ENCODE measurements at regions not wholly inside any gene's neighbourhood (a gene's known extent, or its start where the extent isn't known, plus 50 kb on each side); places are given as distances from the start of the nearest gene placed in this dataset.

DNA sequence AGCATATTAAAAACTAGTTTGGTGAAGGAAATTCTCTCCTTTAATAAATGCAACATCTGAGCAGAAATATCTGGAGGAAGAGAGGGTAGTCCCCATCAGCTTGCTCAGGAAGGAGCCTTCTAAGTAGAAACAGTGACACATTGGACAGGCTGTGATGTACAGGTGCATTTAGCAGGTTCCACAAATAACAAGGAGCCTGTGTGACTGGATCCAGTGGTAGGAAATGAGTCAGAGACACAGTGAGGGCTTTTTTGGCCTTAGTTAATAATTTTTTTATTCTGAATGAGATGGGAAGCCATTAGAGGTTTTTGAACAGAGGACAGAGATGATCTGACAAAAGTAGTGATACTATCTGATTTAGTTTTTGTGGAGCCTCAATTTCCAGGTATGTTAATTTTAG, 738.9 kb upstream of the PTBP2 start:
- TF ChIP-seq, protein P1, sequence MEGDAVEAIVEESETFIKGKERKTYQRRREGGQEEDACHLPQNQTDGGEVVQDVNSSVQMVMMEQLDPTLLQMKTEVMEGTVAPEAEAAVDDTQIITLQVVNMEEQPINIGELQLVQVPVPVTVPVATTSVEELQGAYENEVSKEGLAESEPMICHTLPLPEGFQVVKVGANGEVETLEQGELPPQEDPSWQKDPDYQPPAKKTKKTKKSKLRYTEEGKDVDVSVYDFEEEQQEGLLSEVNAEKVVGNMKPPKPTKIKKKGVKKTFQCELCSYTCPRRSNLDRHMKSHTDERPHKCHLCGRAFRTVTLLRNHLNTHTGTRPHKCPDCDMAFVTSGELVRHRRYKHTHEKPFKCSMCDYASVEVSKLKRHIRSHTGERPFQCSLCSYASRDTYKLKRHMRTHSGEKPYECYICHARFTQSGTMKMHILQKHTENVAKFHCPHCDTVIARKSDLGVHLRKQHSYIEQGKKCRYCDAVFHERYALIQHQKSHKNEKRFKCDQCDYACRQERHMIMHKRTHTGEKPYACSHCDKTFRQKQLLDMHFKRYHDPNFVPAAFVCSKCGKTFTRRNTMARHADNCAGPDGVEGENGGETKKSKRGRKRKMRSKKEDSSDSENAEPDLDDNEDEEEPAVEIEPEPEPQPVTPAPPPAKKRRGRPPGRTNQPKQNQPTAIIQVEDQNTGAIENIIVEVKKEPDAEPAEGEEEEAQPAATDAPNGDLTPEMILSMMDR (IDR thresholded peaks at IDR 0.05; ENCODE audit: low read depth, low read length, missing input control) = no peak
- no peak for TF ChIP-seq JUND (IDR thresholded peaks at IDR 0.05)
- TF ChIP-seq, protein P2, sequence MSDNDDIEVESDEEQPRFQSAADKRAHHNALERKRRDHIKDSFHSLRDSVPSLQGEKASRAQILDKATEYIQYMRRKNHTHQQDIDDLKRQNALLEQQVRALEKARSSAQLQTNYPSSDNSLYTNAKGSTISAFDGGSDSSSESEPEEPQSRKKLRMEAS (IDR thresholded peaks at IDR 0.05) = no peak
- TF ChIP-seq, protein P3, sequence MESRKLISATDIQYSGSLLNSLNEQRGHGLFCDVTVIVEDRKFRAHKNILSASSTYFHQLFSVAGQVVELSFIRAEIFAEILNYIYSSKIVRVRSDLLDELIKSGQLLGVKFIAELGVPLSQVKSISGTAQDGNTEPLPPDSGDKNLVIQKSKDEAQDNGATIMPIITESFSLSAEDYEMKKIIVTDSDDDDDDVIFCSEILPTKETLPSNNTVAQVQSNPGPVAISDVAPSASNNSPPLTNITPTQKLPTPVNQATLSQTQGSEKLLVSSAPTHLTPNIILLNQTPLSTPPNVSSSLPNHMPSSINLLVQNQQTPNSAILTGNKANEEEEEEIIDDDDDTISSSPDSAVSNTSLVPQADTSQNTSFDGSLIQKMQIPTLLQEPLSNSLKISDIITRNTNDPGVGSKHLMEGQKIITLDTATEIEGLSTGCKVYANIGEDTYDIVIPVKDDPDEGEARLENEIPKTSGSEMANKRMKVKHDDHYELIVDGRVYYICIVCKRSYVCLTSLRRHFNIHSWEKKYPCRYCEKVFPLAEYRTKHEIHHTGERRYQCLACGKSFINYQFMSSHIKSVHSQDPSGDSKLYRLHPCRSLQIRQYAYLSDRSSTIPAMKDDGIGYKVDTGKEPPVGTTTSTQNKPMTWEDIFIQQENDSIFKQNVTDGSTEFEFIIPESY (IDR thresholded peaks at IDR 0.05) = no peak
- TF ChIP-seq SP1 (IDR thresholded peaks at IDR 0.05) = no peak
- TF ChIP-seq GABPA (IDR thresholded peaks at IDR 0.05 in 1 of 2, conservative IDR thresholded peaks at IDR 0.05 in 1 of 2) = no peak
- TF ChIP-seq, protein P4, sequence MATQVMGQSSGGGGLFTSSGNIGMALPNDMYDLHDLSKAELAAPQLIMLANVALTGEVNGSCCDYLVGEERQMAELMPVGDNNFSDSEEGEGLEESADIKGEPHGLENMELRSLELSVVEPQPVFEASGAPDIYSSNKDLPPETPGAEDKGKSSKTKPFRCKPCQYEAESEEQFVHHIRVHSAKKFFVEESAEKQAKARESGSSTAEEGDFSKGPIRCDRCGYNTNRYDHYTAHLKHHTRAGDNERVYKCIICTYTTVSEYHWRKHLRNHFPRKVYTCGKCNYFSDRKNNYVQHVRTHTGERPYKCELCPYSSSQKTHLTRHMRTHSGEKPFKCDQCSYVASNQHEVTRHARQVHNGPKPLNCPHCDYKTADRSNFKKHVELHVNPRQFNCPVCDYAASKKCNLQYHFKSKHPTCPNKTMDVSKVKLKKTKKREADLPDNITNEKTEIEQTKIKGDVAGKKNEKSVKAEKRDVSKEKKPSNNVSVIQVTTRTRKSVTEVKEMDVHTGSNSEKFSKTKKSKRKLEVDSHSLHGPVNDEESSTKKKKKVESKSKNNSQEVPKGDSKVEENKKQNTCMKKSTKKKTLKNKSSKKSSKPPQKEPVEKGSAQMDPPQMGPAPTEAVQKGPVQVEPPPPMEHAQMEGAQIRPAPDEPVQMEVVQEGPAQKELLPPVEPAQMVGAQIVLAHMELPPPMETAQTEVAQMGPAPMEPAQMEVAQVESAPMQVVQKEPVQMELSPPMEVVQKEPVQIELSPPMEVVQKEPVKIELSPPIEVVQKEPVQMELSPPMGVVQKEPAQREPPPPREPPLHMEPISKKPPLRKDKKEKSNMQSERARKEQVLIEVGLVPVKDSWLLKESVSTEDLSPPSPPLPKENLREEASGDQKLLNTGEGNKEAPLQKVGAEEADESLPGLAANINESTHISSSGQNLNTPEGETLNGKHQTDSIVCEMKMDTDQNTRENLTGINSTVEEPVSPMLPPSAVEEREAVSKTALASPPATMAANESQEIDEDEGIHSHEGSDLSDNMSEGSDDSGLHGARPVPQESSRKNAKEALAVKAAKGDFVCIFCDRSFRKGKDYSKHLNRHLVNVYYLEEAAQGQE (IDR thresholded peaks at IDR 0.05) = no peak

Measured in liver (tissue), 3 donors.